GM19025 (cell line): ENCODE measurements at regions not wholly inside any gene's neighbourhood (a gene's known extent, or its start where the extent isn't known, plus 50 kb on each side); places are given as distances from the start of the nearest gene placed in this dataset.
A peak's percentile ranks its signal among the peaks of the same experiment; 100 is the strongest.

ENCODE experiments used
- ATAC-seq: cut with Tn5 transposase; IDR thresholded peaks from one replicate; pipeline ENCODE4 v1.9.1; 2021; ENCODE audit warnings: mild to moderate bottlenecking, low read depth, moderate library complexity; ENCODE audit not compliant: unreplicated experiment

- no peak for ATAC-seq
Measured at GRCh38 chr14:71201840-71202239, 294.6 kb downstream of the PCNX1 start.

DNA sequence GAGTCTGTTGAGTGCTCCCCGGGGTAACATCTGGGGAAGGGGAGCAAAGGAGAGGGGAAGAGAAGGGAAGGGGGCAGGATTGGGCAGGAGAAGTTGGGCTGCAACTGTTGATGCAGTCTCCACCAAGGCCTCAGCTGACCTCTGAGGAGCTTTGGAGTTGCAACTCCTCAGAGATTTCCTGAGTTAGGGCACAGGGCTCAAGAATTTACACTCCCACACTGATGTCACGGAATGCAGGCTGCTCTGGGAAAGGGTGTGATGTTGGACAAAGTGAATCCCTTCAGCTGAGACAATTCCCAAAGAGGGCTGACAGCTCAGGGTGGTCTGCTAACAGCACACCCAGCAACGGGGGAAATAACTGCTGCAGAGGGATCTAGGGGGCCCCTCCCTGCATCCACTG is 295.6 kb downstream of the PCNX1 start:
- ATAC-seq: no peak

GRCh38 chr14:71203306-71203705 is 296.0 kb downstream of the PCNX1 start:
- ATAC-seq: no peak

GRCh38 chr14:71204231-71204630 is 297.0 kb downstream of the PCNX1 start:
- no peak for ATAC-seq

DNA sequence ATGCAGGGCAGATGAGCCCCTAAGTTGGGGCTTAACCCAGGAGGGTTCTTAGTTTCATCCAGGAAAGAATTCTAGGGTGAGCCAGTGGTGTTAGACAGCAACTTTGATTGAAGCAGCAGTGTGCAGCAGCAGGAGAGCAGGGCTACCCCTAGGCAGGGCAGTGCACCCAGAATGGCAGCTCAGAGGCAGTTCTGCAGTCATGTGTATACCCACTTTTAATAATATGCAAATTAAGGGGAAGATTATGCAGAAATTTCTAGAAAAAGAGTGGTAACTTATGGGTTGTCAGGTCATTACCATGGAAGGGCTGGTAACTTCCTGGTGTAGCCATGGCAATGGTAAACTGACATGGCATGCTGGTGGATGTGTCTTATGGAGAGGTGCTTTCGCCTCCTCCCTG is 297.5 kb downstream of the PCNX1 start:
- no peak for ATAC-seq

GRCh38 chr14:71206123-71206522 is 298.9 kb downstream of the PCNX1 start:
- no peak for ATAC-seq

DNA sequence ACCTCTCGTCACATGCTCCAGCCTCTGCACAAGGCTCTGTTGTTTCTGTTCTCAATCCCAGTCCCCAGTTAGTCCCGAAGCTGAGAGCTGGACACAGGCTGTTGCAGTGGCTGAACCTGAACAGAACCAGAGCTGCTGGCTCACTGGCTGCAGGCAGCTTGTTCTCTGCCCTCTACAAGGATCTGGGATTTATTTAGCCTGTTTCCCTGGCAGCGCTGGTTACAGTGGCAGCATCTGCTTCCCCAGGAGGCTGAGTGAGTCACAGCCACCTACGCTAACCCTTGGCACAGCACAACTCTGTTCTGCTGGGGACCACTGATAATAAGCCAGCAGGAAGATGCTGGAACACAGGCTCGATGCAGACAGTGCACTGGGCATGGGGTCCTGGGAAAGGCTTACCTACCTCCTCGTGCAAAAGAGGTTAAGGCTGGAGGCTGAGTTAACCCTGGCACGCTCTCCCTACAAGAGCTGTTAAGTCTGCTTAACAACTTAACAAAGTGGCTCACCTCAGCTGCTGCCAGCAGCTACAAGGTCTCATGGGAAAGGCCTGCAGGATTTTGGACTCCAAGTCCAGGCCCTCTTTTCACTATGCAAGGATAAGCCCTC is 299.6 kb downstream of the PCNX1 start:
- no peak for ATAC-seq

- ATAC-seq: no peak
Measured at GRCh38 chr14:71208702-71209357, 301.6 kb downstream of the PCNX1 start.

GRCh38 chr14:71209888-71210287 is 302.6 kb downstream of the PCNX1 start:
- ATAC-seq: no peak

GRCh38 chr14:71212093-71212492 is 304.8 kb downstream of the PCNX1 start:
- no peak for ATAC-seq

GRCh38 chr14:71212683-71213107 is 305.4 kb downstream of the PCNX1 start:
- no peak for ATAC-seq

- no peak for ATAC-seq
Measured at GRCh38 chr14:71214241-71214640, 307.0 kb downstream of the PCNX1 start.

GRCh38 chr14:71220462-71220861 is 313.2 kb downstream of the PCNX1 start:
- ATAC-seq: no peak

GRCh38 chr14:71221119-71221518 is 313.9 kb downstream of the PCNX1 start:
- no peak for ATAC-seq

- no peak for ATAC-seq
Measured at GRCh38 chr14:71225113-71225512, 317.9 kb downstream of the PCNX1 start.

DNA sequence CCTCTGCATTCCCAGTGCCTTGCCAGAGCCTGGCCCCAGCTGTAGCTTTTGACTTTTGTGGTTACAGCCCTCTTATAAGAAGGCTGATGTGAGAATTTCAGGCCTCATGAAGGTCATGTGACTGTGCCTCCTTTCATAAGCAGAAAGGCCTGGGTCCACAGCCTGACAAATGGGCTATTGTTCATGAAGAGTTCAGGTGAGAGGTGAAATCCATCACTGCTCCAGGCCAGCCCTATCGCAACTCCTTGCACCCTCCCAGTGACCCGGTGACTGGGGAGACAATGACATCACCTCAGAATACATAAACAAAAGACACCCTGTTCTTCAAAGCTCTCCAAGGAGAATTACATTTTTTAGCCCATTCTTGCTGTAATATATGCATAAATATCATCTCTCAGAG is 321.5 kb downstream of the PCNX1 start:
- no peak for ATAC-seq

DNA sequence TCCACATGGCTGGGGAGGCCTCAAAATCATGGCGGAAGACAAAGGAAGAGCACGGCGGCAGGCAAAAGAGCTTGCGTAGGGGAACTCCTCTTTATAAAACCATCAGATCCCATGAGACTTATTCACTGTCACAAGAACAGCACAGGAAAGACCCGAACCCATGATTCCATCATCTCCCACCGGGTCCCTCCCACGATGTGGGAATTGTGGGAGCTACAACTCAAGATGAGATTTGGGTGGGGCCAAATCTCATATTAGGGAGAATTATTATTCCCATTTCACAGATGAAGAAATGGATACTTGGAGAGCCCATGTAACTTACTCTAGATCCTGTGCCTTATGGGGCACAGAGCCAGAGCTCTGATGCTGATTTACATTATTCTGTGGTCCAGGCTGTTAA is 322.6 kb downstream of the PCNX1 start:
- ATAC-seq: no peak

DNA sequence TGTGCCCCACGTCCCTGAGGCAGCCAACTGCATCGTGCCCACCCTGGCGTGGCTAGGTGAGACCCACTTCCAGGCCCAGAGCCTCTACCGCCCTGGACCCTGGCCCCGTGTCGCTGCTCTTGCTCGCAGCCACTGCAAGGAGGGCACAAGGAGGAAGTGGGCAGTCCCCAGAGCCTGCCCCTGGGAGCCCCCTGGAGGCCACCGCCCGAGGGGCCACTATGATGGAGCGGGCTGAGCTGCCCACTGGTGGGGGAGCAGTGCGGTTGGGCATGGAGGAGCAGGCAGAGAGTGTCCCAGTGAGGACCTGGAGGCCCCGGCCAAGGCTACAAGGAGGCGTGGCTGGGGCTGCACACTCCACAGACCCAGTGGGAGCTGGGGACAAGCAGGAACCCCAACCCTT is 323.6 kb downstream of the PCNX1 start:
- no peak for ATAC-seq

DNA sequence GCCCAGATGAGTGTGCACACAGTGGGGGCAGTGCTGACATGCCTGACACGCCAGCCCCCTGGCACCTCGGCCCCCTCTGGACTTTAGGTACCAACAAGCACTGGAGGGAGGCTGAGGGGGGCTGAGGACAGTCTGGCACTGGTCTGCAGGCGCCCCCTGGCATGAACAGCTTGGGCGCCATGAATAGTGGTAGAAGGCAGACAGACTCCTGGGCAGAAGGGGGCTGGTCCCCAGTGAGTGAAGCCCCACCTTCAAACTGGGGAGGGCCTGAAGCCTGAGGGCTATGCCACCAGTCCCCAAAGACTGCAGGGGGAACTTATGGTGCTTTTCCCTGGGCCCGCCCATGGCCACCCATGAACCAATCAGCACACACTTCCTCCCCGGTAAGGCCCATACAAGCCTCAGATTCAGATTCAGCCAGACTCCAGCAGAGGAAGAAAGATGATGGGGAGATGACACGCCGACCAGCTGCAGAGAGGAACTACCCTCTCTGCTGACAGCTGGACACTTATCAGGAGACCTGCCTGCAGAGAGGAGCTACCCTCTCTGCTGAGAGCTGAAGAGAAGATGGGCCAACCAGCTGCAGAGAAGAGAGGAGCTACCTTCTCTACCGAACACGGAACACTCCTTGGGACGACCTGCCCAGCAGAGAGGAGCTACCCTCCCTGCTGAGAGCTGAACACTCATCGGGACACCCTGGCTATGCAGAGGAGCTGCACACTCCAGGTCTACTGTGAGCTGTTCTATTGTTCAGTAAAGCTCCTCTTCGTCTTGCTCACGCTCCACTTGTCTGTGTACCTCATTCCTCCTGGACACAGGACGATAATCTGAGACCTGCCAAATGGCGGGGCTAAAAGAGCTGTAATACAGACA is 324.5 kb downstream of the PCNX1 start:
- ATAC-seq: peak; percentile 82

DNA sequence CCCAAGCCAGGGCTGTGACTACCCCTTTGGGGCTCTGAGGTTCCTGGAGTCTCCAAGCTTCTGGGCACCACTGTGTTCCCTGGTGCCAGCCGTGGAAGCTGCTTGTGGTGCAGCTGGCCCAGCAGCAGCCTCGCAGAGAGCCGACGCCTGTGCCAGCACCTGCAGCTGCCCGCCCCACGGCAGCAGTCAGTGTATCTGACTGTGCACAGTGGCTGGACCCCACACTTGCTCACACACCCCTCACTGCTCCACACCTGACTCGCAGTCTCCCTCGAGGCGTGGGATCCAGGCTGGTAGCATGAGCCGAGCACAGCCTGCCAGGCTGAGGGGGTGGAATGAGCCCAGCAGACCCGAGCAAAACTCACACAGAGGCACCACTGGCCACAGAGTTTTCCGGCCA is 325.2 kb downstream of the PCNX1 start:
- ATAC-seq: no peak

- ATAC-seq: no peak
Measured at GRCh38 chr14:71235875-71236274, 328.6 kb downstream of the PCNX1 start.

DNA sequence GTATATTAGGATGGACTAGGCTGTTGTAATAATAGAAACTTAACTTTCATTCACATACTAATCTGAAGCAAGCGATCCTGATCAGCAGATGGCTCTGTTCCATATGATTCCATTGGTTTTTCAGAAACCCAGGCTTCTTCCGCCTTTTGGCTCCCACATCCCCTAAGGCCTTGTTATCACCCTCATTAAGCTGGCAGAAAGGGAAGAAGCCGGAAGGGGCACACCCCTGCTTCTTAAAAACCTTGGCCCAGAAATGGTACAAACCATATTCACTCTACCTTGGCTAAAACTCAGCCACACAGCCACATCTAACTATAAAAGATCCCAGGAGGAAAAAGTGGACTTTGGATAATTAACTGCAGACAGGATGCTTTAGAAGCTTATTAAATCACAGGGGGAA is 329.2 kb downstream of the PCNX1 start:
- no peak for ATAC-seq
